ENCODE measurements at regions not wholly inside any gene's neighbourhood (a gene's known extent, or its start where the extent isn't known, plus 50 kb on each side); places are given as distances from the start of the nearest gene placed in this dataset.

DNA sequence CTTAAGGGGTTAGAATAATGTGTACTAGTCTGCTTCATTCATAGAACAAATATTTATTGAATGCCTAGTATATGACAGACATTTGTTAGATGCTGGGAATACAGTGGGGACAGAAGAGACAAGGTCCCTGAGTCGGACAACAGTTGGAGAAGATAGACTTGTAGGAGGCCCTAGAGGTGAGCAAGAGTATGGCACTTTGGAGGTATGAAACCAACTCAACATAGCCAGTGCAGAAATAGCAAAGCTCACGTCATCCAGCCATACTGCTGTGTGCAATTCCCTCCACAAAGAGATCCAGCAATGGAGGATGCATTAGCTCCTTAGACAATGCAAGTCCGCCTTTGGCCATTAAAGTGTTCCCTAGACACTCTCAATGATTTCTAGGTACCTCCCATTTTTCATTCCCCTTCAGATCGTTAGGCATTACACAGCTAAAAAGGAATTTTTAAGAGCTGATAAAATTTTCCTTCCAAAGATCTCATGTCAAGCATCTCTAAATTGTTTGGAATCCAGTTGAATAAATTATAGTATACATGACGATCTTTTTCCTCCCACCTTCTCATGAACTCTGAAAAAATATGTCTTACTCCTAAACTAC lies 1949.6 kb upstream of the WWC1 start:
- intact Hi-C loops (cut with DNase I; ENCODE audit: low total_unique reads): no loop called here
- Histone ChIP-seq H3K9me3 (peaks cover 0 to 9% (median 0%) of the 10 kb centered on the region in 8 donors), H3K4me3 (no peak overlapping the region), H3K27ac (no peak overlapping the region), H3K27me3 (replicated peaks in 1 of 7) (no peaks in the 10 kb centered on the region), H3K4me1 (no peaks in the 10 kb centered on the region), H3K36me3 (no peaks in the 10 kb centered on the region)
- 71 to 83% (median 78%) methylated on average over 5 of the region's 5 CpGs for WGBS, 5 donors
- no peak for DNase-seq
- no peak for TF ChIP-seq POLR2AphosphoS5 (IDR thresholded peaks at IDR 0.05)
- TF ChIP-seq POLR2A (IDR thresholded peaks at IDR 0.05): no peak
- TF ChIP-seq, protein P1, sequence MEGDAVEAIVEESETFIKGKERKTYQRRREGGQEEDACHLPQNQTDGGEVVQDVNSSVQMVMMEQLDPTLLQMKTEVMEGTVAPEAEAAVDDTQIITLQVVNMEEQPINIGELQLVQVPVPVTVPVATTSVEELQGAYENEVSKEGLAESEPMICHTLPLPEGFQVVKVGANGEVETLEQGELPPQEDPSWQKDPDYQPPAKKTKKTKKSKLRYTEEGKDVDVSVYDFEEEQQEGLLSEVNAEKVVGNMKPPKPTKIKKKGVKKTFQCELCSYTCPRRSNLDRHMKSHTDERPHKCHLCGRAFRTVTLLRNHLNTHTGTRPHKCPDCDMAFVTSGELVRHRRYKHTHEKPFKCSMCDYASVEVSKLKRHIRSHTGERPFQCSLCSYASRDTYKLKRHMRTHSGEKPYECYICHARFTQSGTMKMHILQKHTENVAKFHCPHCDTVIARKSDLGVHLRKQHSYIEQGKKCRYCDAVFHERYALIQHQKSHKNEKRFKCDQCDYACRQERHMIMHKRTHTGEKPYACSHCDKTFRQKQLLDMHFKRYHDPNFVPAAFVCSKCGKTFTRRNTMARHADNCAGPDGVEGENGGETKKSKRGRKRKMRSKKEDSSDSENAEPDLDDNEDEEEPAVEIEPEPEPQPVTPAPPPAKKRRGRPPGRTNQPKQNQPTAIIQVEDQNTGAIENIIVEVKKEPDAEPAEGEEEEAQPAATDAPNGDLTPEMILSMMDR (IDR thresholded peaks at IDR 0.05 in 8 of 11, conservative IDR thresholded peaks at IDR 0.05 in 3 of 11): no peak

DNA sequence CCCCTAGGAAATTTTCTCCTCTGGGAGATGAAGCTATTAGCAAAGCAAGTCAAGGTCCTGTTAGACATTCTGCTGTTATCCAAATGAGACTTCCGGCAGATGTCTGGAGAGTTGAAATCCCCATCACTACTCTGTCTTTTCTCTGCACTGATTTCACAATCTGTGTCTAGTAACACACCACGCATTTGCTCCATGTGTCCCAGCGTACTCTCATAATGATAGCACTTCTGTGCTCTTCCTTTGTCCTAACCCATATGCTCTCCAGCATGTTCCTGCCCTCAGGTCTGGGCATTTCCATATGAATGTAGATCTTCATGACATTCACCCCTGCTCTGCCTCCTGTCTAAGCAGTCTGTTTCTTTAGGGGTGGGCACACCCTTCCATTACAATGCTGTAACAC lies 1949.0 kb upstream of the WWC1 start:
- no peak overlapping the region for H3K4me3 ChIP-seq
- no peaks in the 10 kb centered on the region for H3K27me3 ChIP-seq (replicated peaks in 1 of 7)
- DNase-seq: no peak
- TF ChIP-seq POLR2A (IDR thresholded peaks at IDR 0.05) (no peak), POLR2AphosphoS5 (IDR thresholded peaks at IDR 0.05) (no peak)
- TF ChIP-seq, protein P1 (IDR thresholded peaks at IDR 0.05 in 8 of 11, conservative IDR thresholded peaks at IDR 0.05 in 3 of 11): no peak
- intact Hi-C loops (cut with DNase I; ENCODE audit: low total_unique reads): no loop called here
- no peaks in the 10 kb centered on the region for H3K36me3 ChIP-seq
- H3K27ac ChIP-seq: no peak overlapping the region
- H3K4me1 ChIP-seq: no peaks in the 10 kb centered on the region
- 77 to 92% (median 87%) methylated on average over 3 of the region's 3 CpGs for WGBS, 5 donors
- peaks cover 0 to 9% (median 0%) of the 10 kb centered on the region in 8 donors for H3K9me3 ChIP-seq

DNA sequence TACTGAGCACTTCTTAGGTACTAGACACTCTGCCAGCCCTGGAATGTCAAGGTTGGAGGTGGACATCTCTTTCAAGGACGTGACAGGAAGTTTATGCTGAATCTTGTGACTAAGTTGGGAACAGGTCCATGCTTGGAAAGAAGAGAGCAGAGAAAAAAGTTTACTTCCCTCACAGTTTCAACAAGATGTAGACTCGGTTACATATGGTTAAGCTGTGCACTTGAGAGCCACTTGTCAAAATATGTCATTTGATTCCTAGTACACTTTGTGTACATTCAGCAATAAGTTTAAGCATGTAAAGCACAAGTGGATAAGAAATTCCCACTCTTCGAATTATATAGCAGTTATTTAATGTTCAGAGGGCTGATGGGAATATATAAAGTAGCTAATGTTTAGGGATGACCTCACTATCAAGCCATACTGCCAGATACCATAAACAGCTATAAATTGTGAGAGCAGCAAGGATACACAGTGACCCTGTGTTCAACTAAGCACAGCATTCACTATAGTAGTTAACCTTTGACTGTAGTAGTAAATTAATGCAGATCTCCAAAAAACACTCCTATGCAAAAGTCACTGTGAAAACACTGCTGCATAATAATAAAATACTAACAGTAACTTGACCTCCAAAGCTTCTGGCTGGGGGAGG lies 1944.6 kb upstream of the WWC1 start:
- TF ChIP-seq POLR2AphosphoS5 (IDR thresholded peaks at IDR 0.05) (no peak), POLR2A (IDR thresholded peaks at IDR 0.05) (no peak)
- TF ChIP-seq, protein P1 (IDR thresholded peaks at IDR 0.05 in 8 of 11, conservative IDR thresholded peaks at IDR 0.05 in 3 of 11): no peak
- Histone ChIP-seq H3K27ac (no peak overlapping the region), H3K4me3 (no peak overlapping the region), H3K36me3 (no peaks in the 10 kb centered on the region), H3K9me3 (no peaks in the 10 kb centered on the region), H3K27me3 (replicated peaks in 1 of 7) (no peaks in the 10 kb centered on the region), H3K4me1 (no peaks in the 10 kb centered on the region)
- intact Hi-C loops (cut with DNase I; ENCODE audit: low total_unique reads): no loop called here
- no peak for DNase-seq
- 42 to 60% (median 52%) methylated on average over 3 of the region's 3 CpGs for WGBS, 5 donors

DNA sequence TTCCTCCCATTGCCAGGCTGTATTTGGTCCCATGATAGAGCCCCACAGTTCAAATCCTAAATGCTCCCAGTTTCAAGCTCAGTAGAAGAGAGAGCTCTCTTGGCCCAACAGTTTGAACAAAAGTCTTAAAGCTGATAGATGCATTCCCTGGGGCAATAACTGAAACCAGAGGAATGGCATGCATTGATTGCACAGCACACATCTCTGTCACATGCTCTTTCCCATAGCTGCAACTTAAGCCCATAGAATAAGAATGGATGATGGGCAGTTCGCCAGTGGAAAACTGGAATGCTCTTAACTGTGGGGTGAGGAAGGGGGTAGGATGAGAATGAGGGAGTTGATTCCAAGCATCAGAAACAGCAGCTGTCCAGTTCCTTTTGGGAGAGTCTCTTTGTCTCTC lies 1942.4 kb upstream of the WWC1 start:
- no peaks in the 10 kb centered on the region for H3K9me3 ChIP-seq
- TF ChIP-seq POLR2A (IDR thresholded peaks at IDR 0.05): no peak
- no peaks in the 10 kb centered on the region for H3K27me3 ChIP-seq (replicated peaks in 1 of 7)
- WGBS, 5 donors: 50 to 85% (median 78%) methylated on average over 1 of the region's 1 CpG
- no peak for DNase-seq
- no peaks in the 10 kb centered on the region for H3K36me3 ChIP-seq
- no peak overlapping the region for H3K4me3 ChIP-seq
- intact Hi-C loops (cut with DNase I; ENCODE audit: low total_unique reads): no loop called here
- H3K4me1 ChIP-seq: no peaks in the 10 kb centered on the region
- H3K27ac ChIP-seq: no peak overlapping the region
